Liver (tissue), 8 donors: ENCODE measurements at regions not wholly inside any gene's neighbourhood (a gene's known extent, or its start where the extent isn't known, plus 50 kb on each side); places are given as distances from the start of the nearest gene placed in this dataset.

Experiments
- DNase-seq: peaks from one replicate; pipeline ENCODE4 v3.0.0-alpha.2; 2017; ENCODE audit warnings: low spot score
- H3K27ac ChIP-seq, 2 donors: one replicate each; pipeline ENCODE4 v1.7.0; 2013; ENCODE audit warnings: inconsistent platforms in 2 of 2, low read length in 2 of 2, control low read depth in 1 of 2, low read depth in 1 of 2, mild to moderate bottlenecking in 1 of 2
- H3K27me3 ChIP-seq, 4 donors: one replicate each; pipeline versions ENCODE4 v1.6.1 to v1.7.0; 2013; ENCODE audit warnings: low read length in 3 of 4, inconsistent platforms in 1 of 4, mild to moderate bottlenecking in 1 of 4, moderate library complexity in 1 of 4; ENCODE audit not compliant: control insufficient read depth in 4 of 4, insufficient read depth in 4 of 4
- H3K36me3 ChIP-seq, 4 donors: one replicate each; pipeline versions ENCODE4 v1.6.1 to v1.7.0; 2013; ENCODE audit warnings: low read length in 3 of 4, mild to moderate bottlenecking in 3 of 4, low read depth in 1 of 4, moderate library complexity in 1 of 4; ENCODE audit not compliant: control insufficient read depth in 4 of 4, insufficient read depth in 3 of 4
- H3K4me1 ChIP-seq, 4 donors: one replicate each; pipeline versions ENCODE4 v1.6.1 to v1.7.0; 2013; ENCODE audit warnings: low read length in 3 of 4, mild to moderate bottlenecking in 3 of 4, moderate library complexity in 1 of 4; ENCODE audit not compliant: control insufficient read depth in 4 of 4, insufficient read depth in 4 of 4
- H3K4me3 ChIP-seq, 3 donors: one replicate each; pipeline versions ENCODE4 v1.6.1 to v1.7.0; 2013; ENCODE audit warnings: low read length in 3 of 3, control low read depth in 1 of 3, low read depth in 1 of 3, mild to moderate bottlenecking in 1 of 3
- H3K9ac ChIP-seq, 2 donors: one replicate each; pipeline ENCODE4 v1.7.0; 2013; ENCODE audit warnings: low read length in 2 of 2, mild to moderate bottlenecking in 2 of 2, moderate library complexity in 2 of 2, control low read depth in 1 of 2, low read depth in 1 of 2
- H3K9me3 ChIP-seq, 4 donors: one replicate each; pipeline versions ENCODE4 v1.6.1 to v1.7.0; 2013; ENCODE audit warnings: low read length in 3 of 4; ENCODE audit not compliant: control insufficient read depth in 4 of 4
- CTCF ChIP-seq: fragments of 150-350 bp; IDR thresholded peaks from 2 replicates; pipeline ENCODE4 v1.5.1; 2017; ENCODE audit warnings: improper control_type of control experiment, low read depth, low read length; ENCODE audit not compliant: missing input control
- GABPA ChIP-seq, 2 donors: IDR thresholded peaks in 1 of 2; conservative IDR thresholded peaks in 1 of 2; 2 replicates each; pipeline ENCODE4 v1.6.1; 2016; ENCODE audit warnings: antibody characterized with exemption in 2 of 2, mild to moderate bottlenecking in 1 of 2, moderate library complexity in 1 of 2
- HNF4A ChIP-seq, 2 donors: conservative IDR thresholded peaks; 2 replicates each; pipeline ENCODE4 v1.6.1; 2016; ENCODE audit warnings: antibody characterized with exemption in 2 of 2, mild to moderate bottlenecking in 2 of 2
- HNF4G ChIP-seq: IDR thresholded peaks from 2 replicates; pipeline ENCODE4 v1.6.1; 2016; ENCODE audit warnings: antibody characterized with exemption
- JUND ChIP-seq, 2 donors: IDR thresholded peaks; 2 replicates each; pipeline ENCODE4 v1.6.1; 2016; ENCODE audit warnings: antibody characterized with exemption in 2 of 2
- MAX ChIP-seq: IDR thresholded peaks from 2 replicates; pipeline ENCODE4 v1.6.1; 2016; ENCODE audit warnings: antibody characterized with exemption
- NR2F2 ChIP-seq: IDR thresholded peaks from 2 replicates; pipeline ENCODE4 v1.6.1; 2016; ENCODE audit warnings: antibody characterized with exemption
- RAD21 ChIP-seq, 2 donors: IDR thresholded peaks; 2 replicates each; pipeline ENCODE4 v1.6.1; 2016; ENCODE audit warnings: antibody characterized with exemption in 2 of 2, mild to moderate bottlenecking in 2 of 2
- RXRA ChIP-seq, 2 donors: IDR thresholded peaks; 2 replicates each; pipeline ENCODE4 v1.6.1; 2017 to 2018; ENCODE audit warnings: antibody characterized with exemption in 2 of 2, mild to moderate bottlenecking in 1 of 2
- SP1 ChIP-seq: IDR thresholded peaks from 2 replicates; pipeline ENCODE4 v1.6.1; 2018; ENCODE audit warnings: antibody characterized with exemption, mild to moderate bottlenecking
- TAF1 ChIP-seq: conservative IDR thresholded peaks from 2 replicates; pipeline ENCODE4 v1.6.1; 2016; ENCODE audit warnings: antibody characterized with exemption, mild to moderate bottlenecking
- YY1 ChIP-seq: IDR thresholded peaks from 2 replicates; pipeline ENCODE4 v1.6.1; 2016; ENCODE audit warnings: antibody characterized with exemption, mild to moderate bottlenecking
- WGBS: extraction: QIAGEN DNeasy Blood & Tissue Kit; methylation state at CpG from one replicate; pipeline ENCODE4 v1.1.7; 2013; 5-methylcytosine and 5-hydroxymethylcytosine counted together
- TF ChIP-seq, protein P1 (sequence below): IDR thresholded peaks from 2 replicates; pipeline ENCODE4 v1.6.1; 2016; ENCODE audit warnings: antibody characterized with exemption
- TF ChIP-seq, protein P2 (sequence below): IDR thresholded peaks from 2 replicates; pipeline ENCODE4 v1.6.1; 2016; ENCODE audit warnings: antibody characterized with exemption, mild to moderate bottlenecking
- donor health status: healthy.
- donor health status: healthy.
- donor health status: healthy.
- donor health status: healthy.
- donor health status: healthy.

DNA sequence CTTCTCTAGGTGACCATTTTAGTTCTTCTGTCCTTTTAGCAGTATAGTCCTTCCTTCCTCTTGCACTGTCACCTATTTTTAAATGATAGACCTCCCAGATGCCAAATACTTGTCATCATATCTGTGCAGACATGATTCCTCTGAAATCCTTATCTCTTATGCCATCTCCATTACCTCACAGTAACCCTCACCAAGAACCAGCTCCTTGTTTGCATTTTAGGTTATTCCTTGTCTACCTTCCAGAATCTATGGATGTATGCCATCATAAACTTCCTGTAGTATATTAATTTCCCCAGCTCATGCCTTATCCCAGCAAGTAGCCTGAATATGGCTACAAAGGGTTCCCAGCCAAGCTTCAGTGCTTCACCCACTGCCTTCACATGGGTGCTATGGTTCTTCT lies 1347.2 kb downstream of the ROBO1 start:
- TF ChIP-seq CTCF (no peak), MAX (no peak)
- no peaks in the 10 kb centered on the region for H3K36me3 ChIP-seq
- no peak overlapping the region for H3K9ac ChIP-seq
- H3K4me3 ChIP-seq = no peak overlapping the region
- no peak overlapping the region for H3K27ac ChIP-seq
- H3K27me3 ChIP-seq = no peaks in the 10 kb centered on the region
- no peak for DNase-seq
- H3K4me1 ChIP-seq = no peaks in the 10 kb centered on the region
- no peaks in the 10 kb centered on the region for H3K9me3 ChIP-seq

- no peak for DNase-seq
- no peaks in the 10 kb centered on the region for H3K27me3 ChIP-seq
- 76% methylated on average over 7 of the region's 7 CpGs for WGBS
- no peak overlapping the region for H3K27ac ChIP-seq
- no peak overlapping the region for H3K9ac ChIP-seq
- no peaks in the 10 kb centered on the region for H3K9me3 ChIP-seq
- no peaks in the 10 kb centered on the region for H3K4me1 ChIP-seq
- no peaks in the 10 kb centered on the region for H3K36me3 ChIP-seq
- no peak overlapping the region for H3K4me3 ChIP-seq
- TF ChIP-seq GABPA (IDR thresholded peaks at IDR 0.05 in 1 of 2, conservative IDR thresholded peaks at IDR 0.05 in 1 of 2) (no peak), MAX (no peak), HNF4G (no peak), TAF1 (no peak), JUND (IDR thresholded peaks at IDR 0.05) (no peak), CTCF (no peak), RAD21 (IDR thresholded peaks at IDR 0.05) (no peak), NR2F2 (no peak), SP1 (no peak), HNF4A (conservative IDR thresholded peaks at IDR 0.05) (no peak), RXRA (IDR thresholded peaks at IDR 0.05) (no peak), YY1 (no peak)
- TF ChIP-seq, protein P1, sequence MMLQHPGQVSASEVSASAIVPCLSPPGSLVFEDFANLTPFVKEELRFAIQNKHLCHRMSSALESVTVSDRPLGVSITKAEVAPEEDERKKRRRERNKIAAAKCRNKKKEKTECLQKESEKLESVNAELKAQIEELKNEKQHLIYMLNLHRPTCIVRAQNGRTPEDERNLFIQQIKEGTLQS = no peak
Measured at GRCh38 chr3:78421247-78421966, 1346.4 kb downstream of the ROBO1 start.

- Histone ChIP-seq H3K4me1 (no peaks in the 10 kb centered on the region), H3K9me3 (no peaks in the 10 kb centered on the region), H3K27me3 (no peaks in the 10 kb centered on the region), H3K9ac (no peak overlapping the region), H3K27ac (no peak overlapping the region), H3K4me3 (no peak overlapping the region), H3K36me3 (no peaks in the 10 kb centered on the region)
- DNase-seq = no peak
- 68% methylated on average over 1 of the region's 1 CpG for WGBS
- TF ChIP-seq, protein P2, sequence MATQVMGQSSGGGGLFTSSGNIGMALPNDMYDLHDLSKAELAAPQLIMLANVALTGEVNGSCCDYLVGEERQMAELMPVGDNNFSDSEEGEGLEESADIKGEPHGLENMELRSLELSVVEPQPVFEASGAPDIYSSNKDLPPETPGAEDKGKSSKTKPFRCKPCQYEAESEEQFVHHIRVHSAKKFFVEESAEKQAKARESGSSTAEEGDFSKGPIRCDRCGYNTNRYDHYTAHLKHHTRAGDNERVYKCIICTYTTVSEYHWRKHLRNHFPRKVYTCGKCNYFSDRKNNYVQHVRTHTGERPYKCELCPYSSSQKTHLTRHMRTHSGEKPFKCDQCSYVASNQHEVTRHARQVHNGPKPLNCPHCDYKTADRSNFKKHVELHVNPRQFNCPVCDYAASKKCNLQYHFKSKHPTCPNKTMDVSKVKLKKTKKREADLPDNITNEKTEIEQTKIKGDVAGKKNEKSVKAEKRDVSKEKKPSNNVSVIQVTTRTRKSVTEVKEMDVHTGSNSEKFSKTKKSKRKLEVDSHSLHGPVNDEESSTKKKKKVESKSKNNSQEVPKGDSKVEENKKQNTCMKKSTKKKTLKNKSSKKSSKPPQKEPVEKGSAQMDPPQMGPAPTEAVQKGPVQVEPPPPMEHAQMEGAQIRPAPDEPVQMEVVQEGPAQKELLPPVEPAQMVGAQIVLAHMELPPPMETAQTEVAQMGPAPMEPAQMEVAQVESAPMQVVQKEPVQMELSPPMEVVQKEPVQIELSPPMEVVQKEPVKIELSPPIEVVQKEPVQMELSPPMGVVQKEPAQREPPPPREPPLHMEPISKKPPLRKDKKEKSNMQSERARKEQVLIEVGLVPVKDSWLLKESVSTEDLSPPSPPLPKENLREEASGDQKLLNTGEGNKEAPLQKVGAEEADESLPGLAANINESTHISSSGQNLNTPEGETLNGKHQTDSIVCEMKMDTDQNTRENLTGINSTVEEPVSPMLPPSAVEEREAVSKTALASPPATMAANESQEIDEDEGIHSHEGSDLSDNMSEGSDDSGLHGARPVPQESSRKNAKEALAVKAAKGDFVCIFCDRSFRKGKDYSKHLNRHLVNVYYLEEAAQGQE = no peak
- TF ChIP-seq GABPA (IDR thresholded peaks at IDR 0.05 in 1 of 2, conservative IDR thresholded peaks at IDR 0.05 in 1 of 2) (no peak), TAF1 (no peak), CTCF (no peak), RAD21 (IDR thresholded peaks at IDR 0.05) (no peak), JUND (IDR thresholded peaks at IDR 0.05) (no peak)
Measured at GRCh38 chr3:78424656-78425055, 1343.1 kb downstream of the ROBO1 start.
